ENCODE measurements at regions not wholly inside any gene's neighbourhood (a gene's known extent, or its start where the extent isn't known, plus 50 kb on each side); places are given as distances from the start of the nearest gene placed in this dataset.
A peak's percentile ranks its signal among the peaks of the same experiment; 100 is the strongest.

DNA sequence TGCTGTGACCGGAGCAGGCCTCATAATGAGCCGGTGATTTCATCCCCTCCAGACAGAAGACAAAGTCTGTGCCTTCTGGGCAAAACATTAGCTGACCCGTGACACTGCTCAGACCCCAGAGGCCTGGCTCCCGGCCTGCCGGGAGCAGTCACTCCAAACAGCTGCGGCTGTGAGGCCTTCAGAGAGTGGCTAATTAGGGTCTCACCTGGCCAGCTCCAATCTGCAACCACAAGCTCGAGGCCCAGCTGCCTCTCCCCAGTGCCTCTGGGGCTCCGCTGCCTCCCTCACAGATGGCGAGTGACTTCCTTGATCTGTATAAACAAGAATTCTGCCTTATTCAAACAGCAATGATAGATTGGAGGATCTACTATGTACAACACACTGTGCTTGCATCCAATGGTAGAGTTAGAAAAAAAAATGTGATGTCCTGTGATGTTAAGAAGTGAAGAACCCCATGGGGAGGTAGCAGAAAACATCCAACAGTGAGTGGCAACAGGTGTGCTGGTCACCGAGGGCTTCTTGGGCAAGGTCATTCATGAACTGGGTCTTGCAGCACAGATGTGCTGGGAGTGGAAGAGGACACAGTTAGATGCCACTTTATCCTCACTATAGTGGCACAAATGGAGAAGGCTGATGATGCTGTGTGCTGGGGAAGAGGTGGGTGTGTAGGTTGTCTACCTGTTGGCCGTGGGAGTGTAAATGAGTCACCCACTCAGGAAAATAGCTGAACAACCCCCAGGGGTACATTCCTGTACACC is 98.2 kb upstream of the ASAP2 start:
- FAIRE-seq = no peak
- TF ChIP-seq, protein P1, sequence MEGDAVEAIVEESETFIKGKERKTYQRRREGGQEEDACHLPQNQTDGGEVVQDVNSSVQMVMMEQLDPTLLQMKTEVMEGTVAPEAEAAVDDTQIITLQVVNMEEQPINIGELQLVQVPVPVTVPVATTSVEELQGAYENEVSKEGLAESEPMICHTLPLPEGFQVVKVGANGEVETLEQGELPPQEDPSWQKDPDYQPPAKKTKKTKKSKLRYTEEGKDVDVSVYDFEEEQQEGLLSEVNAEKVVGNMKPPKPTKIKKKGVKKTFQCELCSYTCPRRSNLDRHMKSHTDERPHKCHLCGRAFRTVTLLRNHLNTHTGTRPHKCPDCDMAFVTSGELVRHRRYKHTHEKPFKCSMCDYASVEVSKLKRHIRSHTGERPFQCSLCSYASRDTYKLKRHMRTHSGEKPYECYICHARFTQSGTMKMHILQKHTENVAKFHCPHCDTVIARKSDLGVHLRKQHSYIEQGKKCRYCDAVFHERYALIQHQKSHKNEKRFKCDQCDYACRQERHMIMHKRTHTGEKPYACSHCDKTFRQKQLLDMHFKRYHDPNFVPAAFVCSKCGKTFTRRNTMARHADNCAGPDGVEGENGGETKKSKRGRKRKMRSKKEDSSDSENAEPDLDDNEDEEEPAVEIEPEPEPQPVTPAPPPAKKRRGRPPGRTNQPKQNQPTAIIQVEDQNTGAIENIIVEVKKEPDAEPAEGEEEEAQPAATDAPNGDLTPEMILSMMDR (IDR thresholded peaks at IDR 0.05) = no peak
- no peaks in the 10 kb centered on the region for H3K9me3 ChIP-seq
- no peak overlapping the region for H3K4me3 ChIP-seq
- WGBS, 2 donors = 74 to 80% methylated on average over 11 of the region's 11 CpGs
- H3K27me3 ChIP-seq = no peaks in the 10 kb centered on the region
- DNase-seq = no peak
- no peak overlapping the region for H3K27ac ChIP-seq
- ATAC-seq = peak in 2 of 4 donors; percentile 56 to 60
- no peaks in the 10 kb centered on the region for H3K36me3 ChIP-seq
- no peaks in the 10 kb centered on the region for H3K4me1 ChIP-seq
- intact Hi-C loops (cut with DNase I) = no loop called here

DNA sequence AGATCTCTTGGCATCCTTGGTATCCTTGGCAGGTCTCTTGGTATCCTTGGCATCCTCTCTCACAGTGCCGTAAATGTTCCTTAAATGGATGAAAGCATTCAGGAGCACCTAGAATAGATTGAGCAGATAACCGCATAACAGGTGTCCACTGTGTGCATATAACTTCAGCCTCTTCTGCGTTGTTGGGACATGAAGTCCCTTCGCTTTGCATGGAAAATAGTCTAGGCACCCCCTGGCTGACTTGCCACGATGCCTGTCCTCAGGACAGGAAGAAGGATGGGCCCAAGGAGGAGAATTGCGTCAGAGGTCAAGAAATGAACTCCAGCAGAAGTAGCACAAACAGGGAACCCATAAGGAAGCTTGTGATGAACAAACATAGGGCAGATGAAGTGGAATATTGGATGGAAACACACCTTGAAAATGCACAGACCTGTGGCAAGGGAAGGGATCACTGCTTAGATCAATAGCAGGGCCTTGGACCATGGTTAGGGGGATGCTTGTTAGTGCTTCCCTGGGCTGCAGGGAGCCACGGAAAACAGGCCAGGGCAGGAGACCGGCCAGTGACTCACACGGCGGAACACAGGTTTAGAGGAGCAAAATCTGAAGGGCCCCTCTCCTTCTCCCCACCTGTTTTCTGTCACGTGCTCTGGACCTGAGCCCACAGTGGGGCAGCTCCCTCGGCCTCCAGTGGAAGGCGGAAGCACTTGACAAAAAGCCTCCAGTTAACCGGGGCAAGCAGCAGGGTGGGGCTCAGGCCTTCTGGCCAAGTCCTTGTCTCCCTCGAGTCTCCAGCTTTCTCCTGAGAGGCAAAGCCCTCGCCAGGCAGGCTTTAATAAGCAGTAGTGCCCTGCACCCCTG is 99.2 kb upstream of the ASAP2 start:
- WGBS, 2 donors = 77 to 87% methylated on average over 16 of the region's 16 CpGs
- Histone ChIP-seq H3K9me3 (no peaks in the 10 kb centered on the region), H3K27me3 (no peaks in the 10 kb centered on the region), H3K4me1 (no peaks in the 10 kb centered on the region), H3K4me3 (no peak overlapping the region), H3K36me3 (no peaks in the 10 kb centered on the region), H3K27ac (no peak overlapping the region)
- intact Hi-C loops (cut with DNase I) = no loop called here
- TF ChIP-seq, protein P1 (IDR thresholded peaks at IDR 0.05) = no peak
- FAIRE-seq (no peak), ATAC-seq (no peak), DNase-seq (no peak)

GRCh38 chr2:9106338-9107167 is 100.1 kb upstream of the ASAP2 start:
- Histone ChIP-seq H3K4me3 (no peak overlapping the region), H3K9me3 (no peaks in the 10 kb centered on the region), H3K27me3 (no peaks in the 10 kb centered on the region), H3K4me1 (no peaks in the 10 kb centered on the region), H3K27ac (no peak overlapping the region), H3K36me3 (no peaks in the 10 kb centered on the region)
- ATAC-seq = no peak
- 65 to 72% methylated on average over 12 of the region's 12 CpGs for WGBS, 2 donors
- TF ChIP-seq, protein P1 (IDR thresholded peaks at IDR 0.05) = no peak
- FAIRE-seq = no peak
- DNase-seq = no peak
- intact Hi-C loops (cut with DNase I) = no loop called here

GRCh38 chr2:9105601-9106337 is 100.8 kb upstream of the ASAP2 start:
- TF ChIP-seq, protein P1 (IDR thresholded peaks at IDR 0.05) = no peak
- DNase-seq = no peak
- intact Hi-C loops (cut with DNase I) = no loop called here
- Histone ChIP-seq H3K4me3 (no peak overlapping the region), H3K4me1 (no peaks in the 10 kb centered on the region), H3K36me3 (no peaks in the 10 kb centered on the region), H3K27ac (no peak overlapping the region), H3K9me3 (no peaks in the 10 kb centered on the region), H3K27me3 (no peaks in the 10 kb centered on the region)
- WGBS, 2 donors = 78 to 79% methylated on average over 21 of the region's 21 CpGs
- FAIRE-seq = no peak
- ATAC-seq = no peak

All from pancreas (tissue), 10 donors.